ENCODE measurements at regions not wholly inside any gene's neighbourhood (a gene's known extent, or its start where the extent isn't known, plus 50 kb on each side); places are given as distances from the start of the nearest gene placed in this dataset.

- no peak for TF ChIP-seq CTCF (conservative IDR thresholded peaks at IDR 0.05; ENCODE audit: low read depth, low read length)
- TF ChIP-seq EZH2 (IDR thresholded peaks at IDR 0.05; ENCODE audit: borderline replicate concordance, low read depth, low read length, poor library complexity, severe bottlenecking): no peak
- Histone ChIP-seq H3K9me3 (ENCODE audit: low read depth, low read length, poor library complexity, severe bottlenecking) (no peaks in the 10 kb centered on the region), H3K27ac (ENCODE audit: low read depth, low read length, poor library complexity, severe bottlenecking) (no peak overlapping the region), H3K4me1 (ENCODE audit: insufficient read depth, low read length, poor library complexity, severe bottlenecking) (no peaks in the 10 kb centered on the region), H3K36me3 (ENCODE audit: insufficient read depth, low read length, poor library complexity, severe bottlenecking) (no peaks in the 10 kb centered on the region), H3K4me3 (ENCODE audit: low read depth, low read length, poor library complexity, severe bottlenecking) (no peak overlapping the region), H3K27me3 (replicated peaks; ENCODE audit: insufficient read depth, low read depth, low read length, poor library complexity) (no peaks in the 10 kb centered on the region)
- ChIA-PET CTCF (no interaction called here), POLR2A (ENCODE audit: low non-redundant PET) (no interaction called here)
- intact Hi-C loops (cut with micrococcal nuclease; ENCODE audit: unreplicated experiment): no loop called here
- no TSS peak for BruUV-seq (replicated peaks)
- DNase-seq (ENCODE audit: low spot score): no peak
Measured at GRCh38 chr17:70492368-70492767, 323.0 kb downstream of the KCNJ2 start.

- intact Hi-C loops (cut with micrococcal nuclease; ENCODE audit: unreplicated experiment): no loop called here
- TF ChIP-seq CTCF (conservative IDR thresholded peaks at IDR 0.05; ENCODE audit: low read depth, low read length): no peak
- no peak for TF ChIP-seq EZH2 (IDR thresholded peaks at IDR 0.05; ENCODE audit: borderline replicate concordance, low read depth, low read length, poor library complexity, severe bottlenecking)
Measured at GRCh38 chr17:70493277-70493874, 324.0 kb downstream of the KCNJ2 start.

GRCh38 chr17:70498631-70499030 is 329.3 kb downstream of the KCNJ2 start:
- TF ChIP-seq EZH2 (IDR thresholded peaks at IDR 0.05; ENCODE audit: borderline replicate concordance, low read depth, low read length, poor library complexity, severe bottlenecking): no peak
- TF ChIP-seq CTCF (conservative IDR thresholded peaks at IDR 0.05; ENCODE audit: low read depth, low read length): no peak
- Histone ChIP-seq H3K27me3 (replicated peaks; ENCODE audit: insufficient read depth, low read depth, low read length, poor library complexity) (no peaks in the 10 kb centered on the region), H3K4me1 (ENCODE audit: insufficient read depth, low read length, poor library complexity, severe bottlenecking) (no peaks in the 10 kb centered on the region), H3K4me3 (ENCODE audit: low read depth, low read length, poor library complexity, severe bottlenecking) (no peak overlapping the region), H3K36me3 (ENCODE audit: insufficient read depth, low read length, poor library complexity, severe bottlenecking) (no peaks in the 10 kb centered on the region), H3K9me3 (ENCODE audit: low read depth, low read length, poor library complexity, severe bottlenecking) (no peaks in the 10 kb centered on the region), H3K27ac (ENCODE audit: low read depth, low read length, poor library complexity, severe bottlenecking) (no peak overlapping the region)
- ChIA-PET POLR2A (ENCODE audit: low non-redundant PET) (no interaction called here), CTCF (no interaction called here)
- intact Hi-C loops (cut with micrococcal nuclease; ENCODE audit: unreplicated experiment): no loop called here
- no TSS peak for BruUV-seq (replicated peaks)
- DNase-seq (ENCODE audit: low spot score): no peak

More at GRCh38 chr17:70493277-70493874, 324.0 kb downstream of the KCNJ2 start:
- DNase-seq (ENCODE audit: low spot score): peak; percentile 1
- H3K27me3 ChIP-seq (replicated peaks; ENCODE audit: insufficient read depth, low read depth, low read length, poor library complexity): no peaks in the 10 kb centered on the region
- no peaks in the 10 kb centered on the region for H3K4me1 ChIP-seq (ENCODE audit: insufficient read depth, low read length, poor library complexity, severe bottlenecking)
- H3K4me3 ChIP-seq (ENCODE audit: low read depth, low read length, poor library complexity, severe bottlenecking): no peak overlapping the region
- CTCF ChIA-PET: no interaction called here
- POLR2A ChIA-PET (ENCODE audit: low non-redundant PET): no interaction called here
- BruUV-seq (replicated peaks): no TSS peak
- H3K27ac ChIP-seq (ENCODE audit: low read depth, low read length, poor library complexity, severe bottlenecking): no peak overlapping the region
- no peaks in the 10 kb centered on the region for H3K9me3 ChIP-seq (ENCODE audit: low read depth, low read length, poor library complexity, severe bottlenecking)
- H3K36me3 ChIP-seq (ENCODE audit: insufficient read depth, low read length, poor library complexity, severe bottlenecking): no peaks in the 10 kb centered on the region
